Endothelial cell of umbilical vein (primary cell): ENCODE measurements at regions not wholly inside any gene's neighbourhood (a gene's known extent, or its start where the extent isn't known, plus 50 kb on each side); places are given as distances from the start of the nearest gene placed in this dataset.

Source experiments
- BruUV-seq: library from RNA; stranded (reverse); fragments of 400-500 nt; replicated peaks from 2 replicates; lab custom pipeline; 2021; lab: Mats Ljungman, UMichigan
- CTCF ChIA-PET: fragments of 300-600, 350-600 bp; sonication (Branson Sonifier 250); formaldehyde crosslinking; loops from one replicate; lab custom pipeline; 2021; ENCODE audit warnings: antibody characterized with exemption, inconsistent platforms; lab: Charles Lee
- POLR2A ChIA-PET: fragments of 300-600, 350-600 bp; sonication (Branson Sonifier 250); formaldehyde crosslinking; loops from one replicate; lab custom pipeline; 2021; ENCODE audit warnings: antibody characterized with exemption, inconsistent platforms; lab: Charles Lee
- DNase-seq: peaks from one replicate; pipeline ENCODE4 v3.0.0-alpha.2; 2011; ENCODE audit warnings: low read depth, low spot score
- FAIRE-seq: peaks from 2 replicates; lab custom pipeline; 2011; peaks lifted over from hg19 to GRCh38; lab: Jason Lieb, UNC
- H2AFZ ChIP-seq: 2 replicates; pipeline ENCODE4 v1.6.0; 2012; ENCODE audit warnings: low read depth, low read length, control low read depth, inconsistent platforms
- H3K27ac ChIP-seq: 2 replicates; pipeline ENCODE4 v1.5.1; 2011; ENCODE audit warnings: low read depth, mild to moderate bottlenecking, control low read depth, low read length, moderate library complexity; ENCODE audit not compliant: insufficient read depth
- H3K27me3 ChIP-seq, 2 experiments: 2 replicates each; pipeline versions ENCODE4 v1.6.0 to v1.6.1; 2011; ENCODE audit warnings: low read length in 2 of 2, mixed read lengths in 1 of 2; ENCODE audit not compliant: control insufficient read depth in 2 of 2, insufficient read depth in 2 of 2
- H3K36me3 ChIP-seq, 2 experiments: 2 replicates in 1 of 2; 3 replicates in 1 of 2; pipeline ENCODE4 v1.5.1; 2011; ENCODE audit warnings: low read length in 2 of 2, mild to moderate bottlenecking in 1 of 2, moderate library complexity in 1 of 2; ENCODE audit not compliant: control insufficient read depth in 2 of 2, insufficient read depth in 2 of 2; ENCODE audit errors: extremely low read depth in 1 of 2
- H3K4me1 ChIP-seq: 3 replicates; pipeline ENCODE4 v1.5.1; 2011; ENCODE audit warnings: mild to moderate bottlenecking, low read length; ENCODE audit not compliant: control insufficient read depth, insufficient read depth; ENCODE audit errors: extremely low read depth
- H3K4me2 ChIP-seq: 2 replicates; pipeline ENCODE4 v1.6.1; 2011; ENCODE audit warnings: low read length, control low read depth, mixed read lengths; ENCODE audit not compliant: insufficient read depth
- H3K4me3 ChIP-seq, 3 experiments: fragments of 200-600 bp in 1 of 3; sonication (generic), shearing (Covaris generic) in 1 of 3; replicated peaks in 1 of 3; 2 replicates each; pipeline ENCODE4 v1.5.1; 2011 to 2016; ENCODE audit warnings: control low read depth in 3 of 3, low read length in 3 of 3, mild to moderate bottlenecking in 2 of 3, inconsistent platforms in 1 of 3, low read depth in 1 of 3, moderate library complexity in 1 of 3; ENCODE audit not compliant: insufficient read depth in 1 of 3
- H3K79me2 ChIP-seq: 2 replicates; pipeline ENCODE4 v1.6.0; 2012; ENCODE audit warnings: low read length, inconsistent platforms; ENCODE audit not compliant: control insufficient read depth, insufficient read depth
- H3K9ac ChIP-seq: replicated peaks from 2 replicates; pipeline ENCODE3; 2011; ENCODE audit warnings: low read length, control low read depth; ENCODE audit not compliant: insufficient read depth; ENCODE audit errors: extremely low read depth
- H3K9me1 ChIP-seq: replicated peaks from 3 replicates; pipeline ENCODE4 v1.6.0; 2011; ENCODE audit warnings: mild to moderate bottlenecking, low read length; ENCODE audit not compliant: control insufficient read depth, insufficient read depth; ENCODE audit errors: extremely low read depth
- H3K9me3 ChIP-seq: replicated peaks from 2 replicates; pipeline ENCODE4 v1.5.1; 2012; ENCODE audit warnings: low read length, inconsistent platforms; ENCODE audit not compliant: control insufficient read depth, insufficient read depth
- H4K20me1 ChIP-seq: replicated peaks from 2 replicates; pipeline ENCODE3; 2011; ENCODE audit warnings: mild to moderate bottlenecking, low read length; ENCODE audit not compliant: control insufficient read depth, insufficient read depth; ENCODE audit errors: extremely low read depth
- CTCF ChIP-seq, 2 donors: IDR thresholded peaks; 1 replicate in 1 of 2; 2 replicates in 1 of 2; pipeline ENCODE4 v1.5.1; 2011; ENCODE audit warnings: low read length in 2 of 2, mild to moderate bottlenecking in 2 of 2, moderate library complexity in 2 of 2, control low read depth in 1 of 2, inconsistent platforms in 1 of 2, low read depth in 1 of 2; ENCODE audit not compliant: insufficient read depth in 1 of 2; ENCODE audit errors: extremely low read depth in 1 of 2
- EZH2 ChIP-seq: IDR thresholded peaks from 2 replicates; pipeline ENCODE4 v1.6.1; 2012; ENCODE audit warnings: borderline replicate concordance, low read depth, mild to moderate bottlenecking, moderate library complexity, low read length, inconsistent platforms; ENCODE audit not compliant: severe bottlenecking
- FOS ChIP-seq: IDR thresholded peaks from 2 replicates; pipeline ENCODE4 v1.6.1; 2011; ENCODE audit warnings: mild to moderate bottlenecking, low read length, moderate library complexity, borderline replicate concordance; ENCODE audit not compliant: insufficient read depth
- GATA2 ChIP-seq: IDR thresholded peaks from 2 replicates; pipeline ENCODE4 v1.7.0; 2011; ENCODE audit warnings: low read depth, mild to moderate bottlenecking, moderate library complexity, mixed read lengths, low read length; ENCODE audit not compliant: insufficient read length, insufficient read depth
- JUN ChIP-seq: IDR thresholded peaks from 2 replicates; pipeline ENCODE4 v1.6.1; 2011; ENCODE audit warnings: borderline replicate concordance, low read depth; ENCODE audit not compliant: insufficient read length, insufficient read depth
- MAX ChIP-seq: IDR thresholded peaks from 2 replicates; pipeline ENCODE4 v1.6.1; 2011; ENCODE audit not compliant: insufficient read depth, insufficient read length
- MYC ChIP-seq: IDR thresholded peaks from one replicate; pipeline ENCODE4 v1.6.1; 2011; ENCODE audit warnings: mild to moderate bottlenecking, low read depth, low read length
- POLR2A ChIP-seq: IDR thresholded peaks from 2 replicates; pipeline ENCODE4 v1.6.1; 2012; ENCODE audit warnings: low read depth, mild to moderate bottlenecking, control low read depth, low read length
- POLR2AphosphoS5 ChIP-seq: IDR thresholded peaks from 2 replicates; pipeline ENCODE4 v1.6.1; 2012; ENCODE audit warnings: low read depth, mild to moderate bottlenecking, control low read depth, low read length, moderate library complexity; ENCODE audit not compliant: insufficient read depth
- dilution Hi-C: fragments of 300-500 bp; cut with MboI; formaldehyde crosslinking; loops from one replicate; pipeline ENCODE4 v1.15.0; 2019; ENCODE audit warnings: low sequenced_read_pairs; ENCODE audit not compliant: extremely low pct_ligation_motif_present
- intact Hi-C: fragments of 100-400 bp; cut with micrococcal nuclease; formaldehyde crosslinking; loops from one replicate; pipeline ENCODE4 v1.10.0; 2022

GRCh38 chr7:54881816-54882520 is 123.0 kb upstream of the SEC61G start:
- BruUV-seq: no TSS peak
- Histone ChIP-seq H3K4me2 (no peak overlapping the region), H3K27ac (no peak overlapping the region), H3K27me3 (peaks cover 0 to 2% of the 10 kb centered on the region in 2 experiments), H3K9ac (no peak overlapping the region), H3K9me1 (no peaks in the 10 kb centered on the region), H2AFZ (no peak overlapping the region), H3K79me2 (no peaks in the 10 kb centered on the region), H3K9me3 (no peaks in the 10 kb centered on the region), H4K20me1 (no peaks in the 10 kb centered on the region), H3K4me1 (no peaks in the 10 kb centered on the region), H3K36me3 (no peaks in the 10 kb centered on the region), H3K4me3 (no peak overlapping the region)
- CTCF ChIA-PET: interaction anchor here (1.0 kb wide), 1 partner anchor 373 kb away, joined by 3 read pairs; no protein-coding TSS in a partner anchor
- DNase-seq (no peak), FAIRE-seq (no peak)
- intact Hi-C loops: no loop called here
- dilution Hi-C loops: no loop called here
- POLR2A ChIA-PET: no interaction called here
- TF ChIP-seq GATA2: no peak
- TF ChIP-seq MYC: no peak
- no peak for TF ChIP-seq POLR2AphosphoS5
- no peak for TF ChIP-seq FOS
- TF ChIP-seq JUN: no peak
- no peak for TF ChIP-seq CTCF (IDR thresholded peaks at IDR 0.05; ENCODE audit: extremely low read depth in 1 of 2, insufficient read depth in 1 of 2, low read depth in 1 of 2, low read length in 2 of 2)
- TF ChIP-seq EZH2: no peak
- TF ChIP-seq MAX: no peak
- TF ChIP-seq POLR2A: no peak
